ENCODE measurements at regions not wholly inside any gene's neighbourhood (a gene's known extent, or its start where the extent isn't known, plus 50 kb on each side); places are given as distances from the start of the nearest gene placed in this dataset.

DNA sequence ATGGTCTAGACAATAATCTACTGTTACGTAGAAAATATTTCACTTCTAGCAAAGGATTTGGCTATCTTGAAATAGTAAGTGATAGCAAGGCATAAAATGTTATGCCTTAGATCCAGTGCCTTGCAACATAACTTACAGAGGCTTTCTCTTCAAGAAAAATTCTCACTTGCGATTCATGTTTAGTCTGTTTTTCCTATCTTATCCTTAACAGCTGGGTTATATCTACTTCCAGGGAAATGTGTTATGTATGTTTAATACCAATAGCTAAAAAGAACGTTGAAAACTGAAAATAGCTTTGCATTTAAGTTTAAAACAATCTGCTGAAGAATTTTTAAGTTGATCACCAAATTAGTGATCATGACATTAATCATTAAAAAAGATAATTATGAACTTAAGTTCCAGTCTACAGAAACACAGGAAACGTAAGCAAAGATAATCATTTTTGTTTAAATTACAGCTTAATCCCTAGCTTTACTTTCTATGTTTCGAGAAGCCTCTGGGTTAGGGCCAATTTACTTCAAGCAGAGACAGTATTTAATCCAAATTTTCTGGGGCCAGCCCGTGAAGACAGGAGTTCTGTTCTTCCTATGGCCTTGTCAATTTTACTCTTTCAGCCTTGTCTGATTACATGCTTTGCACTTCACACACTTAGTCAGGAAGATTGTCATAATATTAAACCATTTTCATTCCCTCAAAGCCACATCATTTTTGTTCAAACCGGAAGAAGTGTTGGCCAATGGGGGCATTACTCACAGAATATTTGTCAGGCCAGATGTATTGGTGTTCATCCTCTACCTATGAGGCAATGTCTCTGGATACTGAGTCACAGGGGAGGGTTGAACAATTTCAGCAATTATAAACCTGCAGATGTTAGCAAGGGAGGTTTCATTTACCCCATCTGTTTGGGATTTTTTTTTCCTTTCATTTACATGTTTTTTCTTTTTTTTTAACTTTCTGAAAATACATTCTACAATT is 1132.9 kb upstream of the ZEB2 start:
- DNase-seq = peak; percentile 57 to 82 (median 81)

DNA sequence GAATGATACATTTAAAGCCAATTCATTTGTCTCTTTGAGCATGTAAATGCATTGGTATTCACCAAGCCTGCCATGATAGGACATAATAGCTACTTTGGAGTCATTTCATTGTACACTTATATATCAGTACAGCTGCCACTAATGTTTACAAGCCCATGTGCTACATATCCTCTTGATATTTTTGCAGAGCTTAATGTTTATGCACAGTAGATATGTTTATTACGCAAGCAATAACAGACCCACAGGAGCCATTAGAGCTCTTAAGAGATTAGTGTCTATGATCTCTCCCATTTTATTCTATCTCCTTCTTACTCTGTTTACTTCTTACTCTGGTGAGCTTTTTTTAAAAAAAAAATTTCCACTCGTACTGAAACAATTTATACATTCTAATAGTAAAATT is 1132.1 kb upstream of the ZEB2 start:
- DNase-seq = no peak

DNA sequence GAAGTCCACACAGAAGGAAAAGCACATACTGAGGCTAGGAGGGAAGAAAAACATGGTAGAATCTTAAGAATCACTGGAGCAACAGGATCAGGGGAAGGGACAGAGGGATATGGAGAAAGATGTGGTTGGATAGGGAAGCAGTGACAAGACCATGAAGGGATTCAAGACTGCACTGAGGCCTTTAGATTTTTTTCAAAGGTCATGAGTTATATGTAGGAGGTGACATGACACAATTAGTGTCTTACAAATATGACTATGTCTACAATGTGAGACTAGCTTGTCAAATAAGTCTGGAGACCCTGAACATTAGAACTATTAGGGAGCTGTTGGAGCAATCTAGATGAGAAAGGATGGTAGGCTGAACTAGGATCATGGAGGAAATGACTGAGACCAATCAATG is 1130.3 kb upstream of the ZEB2 start:
- DNase-seq = peak in 2 of 3 donors; percentile 40 to 42

DNA sequence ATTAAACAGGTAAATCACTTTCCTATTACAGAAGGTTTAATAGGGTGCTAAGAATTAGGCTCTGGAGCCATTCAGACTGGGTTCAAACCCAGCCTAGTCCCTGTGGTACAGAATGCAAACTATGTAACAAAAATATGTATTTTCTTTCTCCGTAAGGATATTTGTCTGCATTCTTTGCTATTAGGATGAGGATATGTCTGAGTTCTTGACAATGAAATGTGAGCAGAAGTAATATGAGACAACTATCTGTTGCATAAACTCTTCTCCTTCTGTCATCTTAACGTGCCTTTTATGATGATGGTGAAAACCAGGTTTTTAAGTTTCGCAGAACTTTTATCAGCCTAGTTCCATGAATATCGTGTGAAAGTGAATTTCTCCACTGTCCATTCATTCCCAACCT is 1129.1 kb upstream of the ZEB2 start:
- DNase-seq = no peak

DNA sequence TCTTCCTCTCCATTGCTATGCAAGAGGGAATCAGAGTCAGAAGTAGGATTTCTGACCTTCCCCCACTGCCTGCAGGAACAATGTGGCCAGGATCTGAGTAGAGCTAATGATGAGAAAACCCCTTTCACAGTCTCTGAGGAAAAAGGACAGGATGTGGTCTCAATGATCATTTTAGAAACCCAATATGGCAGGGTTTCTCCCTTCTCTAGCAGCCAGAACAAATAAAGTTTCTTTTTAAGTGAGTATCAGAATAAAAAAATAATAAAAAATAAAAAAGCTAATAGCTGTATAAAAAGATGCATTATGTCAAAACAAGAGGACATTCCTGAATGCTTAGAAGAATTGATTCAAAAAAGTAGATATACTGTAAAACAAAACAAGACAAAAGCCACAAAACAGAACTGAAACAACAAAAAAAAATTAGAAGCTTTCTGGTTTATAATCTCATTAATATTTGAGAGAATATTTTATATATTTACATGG is 1124.9 kb upstream of the ZEB2 start:
- DNase-seq = peak; percentile 24 to 49 (median 32)

DNA sequence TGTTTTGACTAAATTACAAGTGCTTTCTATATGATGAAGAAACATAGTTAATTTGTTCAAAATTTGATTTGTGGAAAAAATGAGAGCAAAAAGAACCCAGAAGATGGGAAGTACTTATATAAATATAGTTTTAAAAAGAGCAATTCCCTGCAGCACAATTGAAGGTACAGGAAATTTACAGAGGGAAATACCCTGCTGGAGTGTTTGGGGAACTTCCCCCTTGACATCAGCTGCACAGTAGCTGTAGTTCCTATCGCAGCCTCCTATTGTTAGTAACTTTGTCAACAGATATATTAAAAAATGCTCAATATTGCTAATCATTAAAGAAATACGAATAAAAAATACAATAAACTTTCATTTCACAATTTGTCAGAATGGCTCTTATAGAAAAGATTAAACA is 1118.8 kb upstream of the ZEB2 start:
- peak; percentile 78 to 93 (median 79) for DNase-seq

DNA sequence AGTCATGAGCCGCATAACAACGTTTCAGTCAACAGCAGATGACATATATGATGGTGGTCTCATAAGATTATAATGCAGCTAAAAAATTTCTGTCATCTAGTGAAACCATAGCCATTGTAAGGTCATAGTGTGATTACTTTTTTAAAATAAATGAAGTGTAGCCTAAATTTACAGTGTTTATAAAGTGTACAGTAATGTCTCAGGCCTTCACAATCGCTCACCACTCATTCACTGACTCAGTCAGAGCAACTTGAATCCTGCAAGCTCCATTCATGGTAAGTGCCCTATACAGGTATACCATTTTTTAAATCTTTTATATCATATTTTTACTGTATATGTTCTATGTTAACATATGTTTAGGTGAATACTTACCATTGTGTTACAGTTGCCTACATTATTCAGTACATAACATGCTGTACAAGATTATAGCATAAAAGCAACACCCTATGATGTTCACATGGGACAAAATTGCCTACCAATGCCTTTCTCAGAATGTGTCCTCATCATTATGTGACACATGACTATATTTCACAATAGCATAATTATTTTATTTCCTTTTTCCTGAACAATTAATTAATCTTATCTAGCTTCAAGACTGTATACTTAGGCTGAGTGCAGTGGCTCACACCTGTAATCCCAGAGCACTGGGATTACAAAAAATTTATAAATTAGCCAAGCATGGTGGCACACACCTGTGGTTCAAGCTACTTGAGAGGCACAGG is 1115.9 kb upstream of the ZEB2 start:
- no peak for DNase-seq

DNA sequence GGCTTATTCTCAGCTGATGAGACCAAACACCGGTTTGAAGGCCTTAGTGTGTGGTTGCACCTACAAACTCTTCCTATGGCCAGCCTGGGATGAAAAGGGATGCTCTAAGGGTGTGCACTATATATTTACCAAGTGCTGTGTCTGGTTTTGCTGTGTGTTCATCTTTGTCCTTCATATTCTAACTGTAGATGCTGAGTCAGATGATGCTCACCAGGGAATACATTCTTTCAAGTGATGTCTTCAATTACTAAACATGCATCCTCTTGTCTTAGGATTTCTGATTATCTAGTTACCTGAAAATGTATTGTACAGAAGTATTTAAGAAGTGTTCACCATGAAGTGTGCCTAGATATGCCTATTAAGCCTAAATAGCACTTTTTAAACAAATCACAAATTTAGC is 1111.6 kb upstream of the ZEB2 start:
- no peak for DNase-seq

DNA sequence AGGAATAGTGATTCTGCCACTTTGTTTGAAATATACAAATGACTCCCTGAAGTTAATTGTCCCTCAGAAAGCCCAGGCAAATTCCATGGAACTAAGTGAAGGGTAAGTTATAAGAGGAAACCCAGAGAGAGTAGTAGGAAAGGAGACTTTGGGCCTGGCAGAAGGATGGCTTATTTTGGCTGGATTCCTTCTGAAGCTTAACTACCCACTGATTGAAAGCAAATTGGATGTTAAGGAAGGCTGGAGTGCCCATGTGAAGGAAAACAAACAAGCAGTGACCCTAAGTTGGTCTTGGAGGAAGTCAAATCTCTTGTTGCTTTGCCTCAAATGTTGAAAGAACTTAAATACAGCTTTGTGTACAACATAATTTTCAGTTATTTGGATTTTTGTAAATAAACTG is 1106.4 kb upstream of the ZEB2 start:
- DNase-seq = no peak

DNA sequence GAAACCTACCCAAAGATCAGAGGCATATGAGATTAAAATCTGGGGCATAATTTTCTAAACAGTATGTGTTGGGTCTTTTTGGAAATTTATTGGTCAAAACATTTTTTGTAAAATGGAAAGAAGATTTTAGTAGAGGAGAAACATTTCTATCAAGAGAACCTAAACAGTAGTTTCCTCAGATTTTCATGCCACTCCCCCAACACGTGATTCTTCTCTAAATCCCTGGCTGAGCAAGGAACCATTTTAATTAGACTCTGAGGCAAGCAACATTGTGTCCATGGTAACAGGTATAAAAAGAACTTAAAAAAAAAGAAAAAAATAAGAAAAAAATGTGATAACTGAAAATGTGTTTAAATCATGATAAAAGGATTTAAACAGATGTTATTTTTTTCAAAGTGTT is 1105.2 kb upstream of the ZEB2 start:
- DNase-seq = no peak

DNA sequence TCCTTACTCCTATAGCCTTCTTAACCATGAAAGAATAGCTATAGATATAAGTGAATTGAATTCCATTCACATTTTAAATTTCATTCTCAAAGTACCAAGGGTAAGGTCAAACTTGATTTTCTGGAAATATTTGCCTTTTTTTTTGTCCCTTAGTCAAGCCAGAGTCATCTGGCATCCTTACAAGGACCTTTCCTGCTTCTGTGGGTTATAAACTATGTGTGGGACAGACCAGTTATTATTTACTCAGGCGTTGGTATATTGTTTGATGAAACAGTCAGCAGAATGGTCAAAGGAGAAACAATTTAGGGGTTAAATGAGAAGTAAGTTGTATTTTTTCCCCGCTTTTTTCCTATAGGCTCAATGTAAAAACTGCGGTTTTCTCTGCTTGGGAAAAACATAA is 1103.2 kb upstream of the ZEB2 start:
- DNase-seq = no peak

DNA sequence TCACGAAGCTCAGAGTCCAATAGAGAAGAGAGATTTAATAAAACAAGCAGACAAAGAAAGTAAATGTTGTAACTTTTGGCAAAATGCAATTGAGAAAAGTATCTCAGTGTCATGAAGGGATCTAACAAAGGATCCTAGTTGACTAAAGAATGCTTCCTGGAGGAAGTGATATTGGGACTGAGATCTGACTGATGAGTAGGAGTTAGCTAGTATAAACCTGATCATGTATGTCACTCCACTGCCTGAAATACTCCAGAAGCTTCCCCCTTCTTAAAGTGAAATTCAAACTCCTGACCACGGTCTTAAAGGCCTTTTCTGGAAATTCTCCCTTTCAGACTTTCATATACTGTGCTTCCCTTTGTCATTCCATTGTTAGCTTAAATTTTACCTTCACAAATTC is 1102.4 kb upstream of the ZEB2 start:
- DNase-seq = peak in 2 of 3 donors; percentile 29 to 36

DNA sequence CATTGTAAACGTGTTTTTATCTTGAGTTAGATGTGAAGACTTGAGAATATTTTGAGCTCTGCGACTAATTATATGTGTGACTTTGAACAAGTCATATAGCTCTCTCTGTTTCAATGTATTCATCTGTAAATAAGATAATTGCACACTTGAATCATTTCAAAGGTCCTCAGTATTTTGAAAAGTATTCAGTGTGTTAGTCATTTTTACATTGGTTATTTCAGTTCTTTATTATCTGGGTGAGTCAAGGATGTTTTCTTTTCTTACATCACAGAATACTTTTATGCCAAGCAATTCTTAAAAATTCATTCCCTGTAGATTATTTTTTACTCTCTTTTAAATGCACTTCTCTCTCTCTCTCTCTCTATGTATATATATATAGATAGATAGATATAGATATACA is 1098.0 kb upstream of the ZEB2 start:
- DNase-seq = no peak

DNA sequence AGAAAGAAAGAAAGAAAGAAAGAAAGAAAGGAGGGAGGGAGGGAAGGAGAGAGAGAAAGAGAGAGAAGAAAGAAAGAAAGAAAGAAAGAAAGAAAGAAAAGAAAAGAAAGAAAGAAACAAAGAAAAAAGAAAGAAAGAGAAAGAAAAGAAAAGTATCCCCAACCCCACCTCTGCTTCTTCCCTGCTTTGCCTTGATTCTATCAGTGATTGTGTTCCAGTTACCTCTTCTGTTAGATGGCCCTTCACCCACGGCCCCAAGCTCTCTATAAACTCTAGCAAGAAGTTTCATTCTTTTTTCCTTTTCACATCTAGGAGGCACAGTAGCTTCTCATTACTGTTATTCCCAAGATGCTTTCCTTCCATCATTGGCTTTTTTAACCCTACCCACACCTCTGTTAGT is 1097.5 kb upstream of the ZEB2 start:
- DNase-seq = no peak

DNA sequence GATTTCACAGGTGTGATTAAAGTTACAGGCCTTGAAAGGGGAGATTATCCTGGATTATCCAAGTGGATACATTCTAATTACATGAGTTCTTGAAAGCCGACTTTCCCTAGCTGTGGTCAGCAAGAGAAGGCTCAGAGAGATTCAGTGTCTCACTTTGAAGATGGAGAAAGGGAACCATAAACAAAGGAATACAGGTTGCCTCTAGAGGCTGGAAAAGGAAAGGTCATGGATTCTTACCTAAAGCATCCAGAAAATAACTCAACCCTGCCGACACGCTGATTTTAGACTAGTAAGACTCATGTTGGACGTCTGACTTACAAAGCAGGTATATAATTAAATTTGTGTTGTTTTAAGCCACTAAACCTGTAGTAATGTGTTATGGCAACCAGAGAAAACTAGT is 1095.7 kb upstream of the ZEB2 start:
- no peak for DNase-seq

DNA sequence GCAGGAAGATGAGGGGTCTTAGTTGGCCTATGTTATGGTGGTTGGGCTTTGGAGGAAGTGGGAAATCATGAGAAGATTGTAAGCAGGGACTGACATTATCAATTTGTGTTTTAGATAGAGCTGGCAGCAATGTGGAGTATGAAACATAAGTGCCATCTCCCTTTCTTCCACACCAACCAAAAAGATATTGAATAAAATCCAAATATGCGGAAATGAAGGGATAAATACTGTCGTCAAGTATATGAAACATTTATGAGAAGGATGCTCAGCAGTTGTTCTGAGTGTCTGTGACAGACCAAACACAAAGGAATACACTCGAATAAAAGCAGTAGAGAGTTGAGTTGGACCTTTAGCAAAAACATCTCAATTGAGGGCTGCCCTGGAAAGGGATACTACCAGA is 1090.0 kb upstream of the ZEB2 start:
- no peak for DNase-seq

DNA sequence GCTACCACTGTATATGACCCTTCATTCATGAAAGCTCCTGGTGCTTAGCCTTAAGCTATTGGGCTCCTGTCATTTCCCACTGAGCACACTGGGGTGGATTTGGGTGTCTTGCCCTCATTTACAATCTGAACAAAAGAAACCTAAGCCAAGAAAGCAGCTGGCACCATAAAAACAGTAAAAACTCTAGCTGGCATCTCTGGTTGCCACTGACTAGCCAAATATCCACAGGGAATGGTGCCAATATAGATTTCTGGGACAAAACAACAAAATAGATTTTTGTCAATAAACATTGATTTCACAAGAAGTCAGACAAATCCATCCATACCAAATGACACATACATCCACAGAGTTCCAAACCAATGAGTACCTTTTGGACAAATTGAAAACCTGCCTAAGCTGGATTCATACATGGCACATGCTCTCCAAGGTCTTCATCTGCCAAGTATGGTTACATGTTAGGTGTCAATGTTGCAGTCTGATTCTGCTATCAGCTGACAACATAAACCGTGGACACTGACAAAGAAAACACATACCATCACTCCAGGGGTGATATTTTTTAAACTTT is 1081.5 kb upstream of the ZEB2 start:
- no peak for DNase-seq

DNA sequence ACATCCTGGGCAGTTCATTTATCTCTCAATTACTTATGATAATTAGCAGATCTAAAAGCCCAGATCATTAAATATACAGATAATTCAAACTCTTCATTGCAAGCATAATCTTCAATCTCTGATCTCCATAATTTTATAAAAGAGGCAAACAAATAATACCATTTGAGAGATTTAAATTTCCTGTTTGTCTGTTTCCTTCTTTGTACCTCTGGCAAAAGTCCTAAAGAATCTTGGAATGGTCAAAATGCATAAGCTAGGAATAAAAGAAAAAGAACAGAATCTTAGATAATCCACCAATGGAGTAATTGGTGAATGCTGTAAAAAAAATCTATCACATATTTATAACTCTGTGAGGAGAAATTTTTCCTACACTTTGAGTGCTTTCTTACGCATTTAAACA is 1080.9 kb upstream of the ZEB2 start:
- DNase-seq = no peak

DNA sequence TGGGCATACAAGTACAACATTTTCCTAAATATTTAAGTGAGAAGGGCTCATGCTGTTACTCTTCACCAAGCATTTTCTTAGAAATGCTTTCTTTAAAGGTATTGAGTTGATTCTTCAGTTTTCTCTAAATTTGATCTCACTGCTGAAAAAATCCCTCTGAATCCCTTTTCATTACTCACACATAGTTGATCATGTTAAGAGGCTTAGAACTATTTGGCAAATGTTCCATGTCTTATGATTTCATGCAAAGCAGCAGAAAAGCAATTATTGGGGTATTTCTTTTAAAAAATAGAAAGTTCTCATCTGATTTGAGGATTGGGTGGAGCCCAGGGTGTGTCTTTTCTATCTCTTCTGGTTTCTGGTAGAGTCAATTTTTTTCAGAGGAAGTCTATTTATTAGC is 1079.8 kb upstream of the ZEB2 start:
- DNase-seq = peak in 2 of 3 donors; percentile 6 to 65

DNA sequence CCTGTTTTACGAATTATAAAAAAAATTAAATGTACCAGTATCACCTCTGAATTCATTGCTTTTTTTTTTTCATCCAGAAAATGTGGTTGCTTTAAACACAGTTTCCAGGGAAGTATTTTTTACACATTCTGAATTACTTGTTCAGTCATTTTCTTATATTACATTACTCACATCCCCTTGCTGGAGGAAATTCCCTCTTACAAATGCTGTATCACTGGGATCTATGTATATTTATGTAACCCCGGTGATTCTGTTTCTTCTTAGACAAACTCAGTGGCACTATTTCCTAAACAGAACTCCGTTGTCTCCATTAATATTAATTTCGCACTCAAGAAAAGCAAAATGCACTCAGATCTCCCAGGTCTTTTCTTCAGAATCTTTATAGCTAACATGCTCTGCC is 1078.5 kb upstream of the ZEB2 start:
- DNase-seq = peak; percentile 57 to 84 (median 77)

DNA sequence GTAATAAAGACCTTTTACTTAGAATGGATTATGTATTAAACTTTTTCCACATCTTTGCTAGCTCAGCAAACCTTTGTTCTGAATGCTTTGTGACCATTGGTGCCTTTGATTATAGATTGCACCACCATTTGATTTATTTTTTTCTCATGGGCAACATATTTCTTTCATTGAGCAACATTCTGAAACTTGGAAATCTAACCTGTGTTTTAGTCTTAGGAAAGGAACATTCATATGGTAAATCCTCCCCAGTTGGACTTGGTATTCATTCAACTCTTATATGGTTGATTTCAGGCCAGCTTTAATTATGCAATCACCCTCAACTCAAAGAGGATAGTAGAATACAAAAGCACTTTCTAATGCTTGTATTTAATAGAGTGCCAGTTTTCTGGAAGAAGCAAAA is 1077.9 kb upstream of the ZEB2 start:
- no peak for DNase-seq

DNA sequence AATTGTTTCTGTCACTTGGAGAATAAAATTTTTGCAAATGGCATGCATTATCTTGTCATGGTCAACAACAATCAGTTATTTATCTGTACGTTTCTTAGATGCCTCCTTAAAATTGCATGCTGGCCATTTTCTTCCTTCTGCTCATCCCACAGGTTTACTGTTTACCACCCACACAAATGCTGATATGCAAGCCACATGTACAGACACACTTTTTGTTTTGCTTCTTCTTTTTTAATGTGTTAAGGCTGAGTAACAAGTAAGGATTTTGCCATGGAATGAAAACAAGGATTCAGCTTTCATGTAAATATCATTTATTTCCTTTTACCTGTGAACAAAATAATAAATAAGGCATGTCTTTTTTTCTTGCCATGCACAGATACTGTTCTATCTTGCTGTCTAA is 1077.1 kb upstream of the ZEB2 start:
- DNase-seq = peak; percentile 57 to 72 (median 66)

DNA sequence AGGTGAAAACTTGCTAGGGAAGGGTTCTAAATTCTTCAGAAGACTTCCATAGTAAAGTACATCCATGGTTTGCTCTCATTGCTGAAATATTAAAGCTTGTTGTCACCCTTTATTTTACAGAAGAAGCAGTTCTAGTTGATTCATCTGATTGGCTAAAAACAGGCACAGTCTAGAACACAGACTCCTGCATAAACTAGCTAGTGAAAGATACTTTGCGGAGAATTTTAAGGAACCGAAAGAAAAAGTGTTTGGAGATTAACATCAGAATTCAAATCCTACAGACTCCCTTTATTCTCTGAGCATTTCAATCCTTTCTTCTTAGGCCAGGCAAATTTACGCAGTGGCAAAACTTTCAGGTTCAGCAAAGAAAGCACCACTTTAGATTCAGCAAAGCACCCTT is 1076.5 kb upstream of the ZEB2 start:
- DNase-seq = peak in 2 of 3 donors; percentile 28 to 38

DNA sequence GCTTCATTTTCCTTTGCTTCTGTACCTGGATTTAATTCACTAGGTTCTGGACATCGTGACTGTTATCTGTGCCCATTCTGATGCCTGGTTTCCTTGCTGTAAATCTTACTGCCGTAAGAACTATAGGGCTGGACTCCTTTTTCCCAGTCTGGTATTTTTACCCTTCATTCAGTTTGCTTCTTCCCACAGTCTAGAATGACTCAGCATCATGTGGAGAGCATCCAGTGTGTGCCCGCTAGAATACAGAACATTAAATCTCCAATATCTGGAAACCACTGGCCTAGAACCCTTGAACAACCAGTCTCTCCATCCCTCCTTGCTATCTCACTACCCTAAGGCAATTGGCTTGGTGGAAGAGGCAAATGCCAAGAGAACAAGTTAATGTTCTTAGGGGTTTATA is 1075.4 kb upstream of the ZEB2 start:
- peak; percentile 50 to 70 (median 57) for DNase-seq

Measured in suppressor macrophage treated with lipopolysaccharide for 1 hour (primary cell).